ENCODE measurements at regions not wholly inside any gene's neighbourhood (a gene's known extent, or its start where the extent isn't known, plus 50 kb on each side); places are given as distances from the start of the nearest gene placed in this dataset.

GRCh38 chr4:100782356-100782755 is 264.5 kb upstream of the EMCN start:
- no peaks in the 10 kb centered on the region for H3K9me2 ChIP-seq (replicated peaks; ENCODE audit: insufficient read depth, low read length)
- H3K36me3 ChIP-seq (ENCODE audit: low read length): no peaks in the 10 kb centered on the region
- no peak overlapping the region for H3K4me3 ChIP-seq (ENCODE audit: insufficient read depth, low read length, poor library complexity, severe bottlenecking)
- H3K9ac ChIP-seq (ENCODE audit: low read length): no peak overlapping the region
- no peaks in the 10 kb centered on the region for H4K20me1 ChIP-seq (ENCODE audit: low read depth, low read length)
- H3K79me2 ChIP-seq (ENCODE audit: insufficient read depth, low read length): no peaks in the 10 kb centered on the region
- no peak overlapping the region for H3K4me2 ChIP-seq (ENCODE audit: low read depth, low read length, poor library complexity, severe bottlenecking)
- TF ChIP-seq EZH2phosphoT487 (conservative IDR thresholded peaks at IDR 0.05; ENCODE audit: low read length): no peak
- TF ChIP-seq, protein P1, sequence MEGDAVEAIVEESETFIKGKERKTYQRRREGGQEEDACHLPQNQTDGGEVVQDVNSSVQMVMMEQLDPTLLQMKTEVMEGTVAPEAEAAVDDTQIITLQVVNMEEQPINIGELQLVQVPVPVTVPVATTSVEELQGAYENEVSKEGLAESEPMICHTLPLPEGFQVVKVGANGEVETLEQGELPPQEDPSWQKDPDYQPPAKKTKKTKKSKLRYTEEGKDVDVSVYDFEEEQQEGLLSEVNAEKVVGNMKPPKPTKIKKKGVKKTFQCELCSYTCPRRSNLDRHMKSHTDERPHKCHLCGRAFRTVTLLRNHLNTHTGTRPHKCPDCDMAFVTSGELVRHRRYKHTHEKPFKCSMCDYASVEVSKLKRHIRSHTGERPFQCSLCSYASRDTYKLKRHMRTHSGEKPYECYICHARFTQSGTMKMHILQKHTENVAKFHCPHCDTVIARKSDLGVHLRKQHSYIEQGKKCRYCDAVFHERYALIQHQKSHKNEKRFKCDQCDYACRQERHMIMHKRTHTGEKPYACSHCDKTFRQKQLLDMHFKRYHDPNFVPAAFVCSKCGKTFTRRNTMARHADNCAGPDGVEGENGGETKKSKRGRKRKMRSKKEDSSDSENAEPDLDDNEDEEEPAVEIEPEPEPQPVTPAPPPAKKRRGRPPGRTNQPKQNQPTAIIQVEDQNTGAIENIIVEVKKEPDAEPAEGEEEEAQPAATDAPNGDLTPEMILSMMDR (IDR thresholded peaks at IDR 0.05; ENCODE audit: insufficient read depth, low read length, poor library complexity, severe bottlenecking): no peak
- H3K27ac ChIP-seq (ENCODE audit: low read depth, low read length): no peak overlapping the region
- no peaks in the 10 kb centered on the region for H3K9me3 ChIP-seq (ENCODE audit: insufficient read depth, low read length)
- H3F3A ChIP-seq (ENCODE audit: insufficient read depth): no peaks in the 10 kb centered on the region
- no peak overlapping the region for H2AFZ ChIP-seq (ENCODE audit: low read depth, low read length, severe bottlenecking)
- no peaks in the 10 kb centered on the region for H3K27me3 ChIP-seq (ENCODE audit: low read length)

- H2AFZ ChIP-seq (ENCODE audit: low read depth, low read length, severe bottlenecking): no peak overlapping the region
- TF ChIP-seq, protein P1 (IDR thresholded peaks at IDR 0.05; ENCODE audit: insufficient read depth, low read length, poor library complexity, severe bottlenecking): no peak
- no peak for TF ChIP-seq EZH2phosphoT487 (conservative IDR thresholded peaks at IDR 0.05; ENCODE audit: low read length)
- H3F3A ChIP-seq (ENCODE audit: insufficient read depth): no peaks in the 10 kb centered on the region
- H3K79me2 ChIP-seq (ENCODE audit: insufficient read depth, low read length): no peaks in the 10 kb centered on the region
- H3K36me3 ChIP-seq (ENCODE audit: low read length): no peaks in the 10 kb centered on the region
- H3K9ac ChIP-seq (ENCODE audit: low read length): no peak overlapping the region
- H3K9me2 ChIP-seq (replicated peaks; ENCODE audit: insufficient read depth, low read length): no peaks in the 10 kb centered on the region
- H3K9me3 ChIP-seq (ENCODE audit: insufficient read depth, low read length): no peaks in the 10 kb centered on the region
- H3K4me2 ChIP-seq (ENCODE audit: low read depth, low read length, poor library complexity, severe bottlenecking): no peak overlapping the region
- H3K27me3 ChIP-seq (ENCODE audit: low read length): no peaks in the 10 kb centered on the region
- no peak overlapping the region for H3K4me3 ChIP-seq (ENCODE audit: insufficient read depth, low read length, poor library complexity, severe bottlenecking)
- H3K27ac ChIP-seq (ENCODE audit: low read depth, low read length): no peak overlapping the region
- no peaks in the 10 kb centered on the region for H4K20me1 ChIP-seq (ENCODE audit: low read depth, low read length)
Observed at GRCh38 chr4:100781435-100781834, 263.6 kb upstream of the EMCN start.

DNA sequence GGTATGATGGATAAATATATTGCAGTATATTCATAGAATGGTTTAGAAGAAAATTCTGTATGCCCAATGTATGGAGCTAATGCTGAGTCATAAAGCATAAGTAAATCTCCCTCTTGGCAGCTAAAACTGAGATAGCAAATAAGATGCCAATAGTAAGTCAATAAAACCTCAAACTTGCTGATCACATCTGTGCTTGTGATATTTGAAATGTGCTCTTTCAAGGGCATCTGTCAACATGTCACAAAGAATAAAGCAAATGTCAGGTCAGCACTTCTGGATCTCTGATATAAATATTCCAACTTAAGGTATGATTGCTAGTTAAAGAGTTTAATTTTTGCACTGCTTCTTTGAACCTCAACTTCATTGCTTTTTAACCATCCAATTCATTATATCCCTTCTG is 262.3 kb upstream of the EMCN start:
- no peak overlapping the region for H3K4me2 ChIP-seq (ENCODE audit: low read depth, low read length, poor library complexity, severe bottlenecking)
- H3K9me3 ChIP-seq (ENCODE audit: insufficient read depth, low read length): no peaks in the 10 kb centered on the region

More for the DNA sequence above, 262.3 kb upstream of the EMCN start:
- H2AFZ ChIP-seq (ENCODE audit: low read depth, low read length, severe bottlenecking): no peak overlapping the region
- H4K20me1 ChIP-seq (ENCODE audit: low read depth, low read length): no peaks in the 10 kb centered on the region
- TF ChIP-seq, protein P1 (IDR thresholded peaks at IDR 0.05; ENCODE audit: insufficient read depth, low read length, poor library complexity, severe bottlenecking): no peak
- TF ChIP-seq EZH2phosphoT487 (conservative IDR thresholded peaks at IDR 0.05; ENCODE audit: low read length): no peak
- H3K27ac ChIP-seq (ENCODE audit: low read depth, low read length): no peak overlapping the region
- no peaks in the 10 kb centered on the region for H3K9me2 ChIP-seq (replicated peaks; ENCODE audit: insufficient read depth, low read length)
- no peak overlapping the region for H3K9ac ChIP-seq (ENCODE audit: low read length)
- no peaks in the 10 kb centered on the region for H3F3A ChIP-seq (ENCODE audit: insufficient read depth)
- H3K27me3 ChIP-seq (ENCODE audit: low read length): no peaks in the 10 kb centered on the region
- no peaks in the 10 kb centered on the region for H3K36me3 ChIP-seq (ENCODE audit: low read length)
- no peaks in the 10 kb centered on the region for H3K79me2 ChIP-seq (ENCODE audit: insufficient read depth, low read length)
- no peak overlapping the region for H3K4me3 ChIP-seq (ENCODE audit: insufficient read depth, low read length, poor library complexity, severe bottlenecking)

Measured in SU-DHL-6 (cell line).